GM21381 (cell line): ENCODE measurements at regions not wholly inside any gene's neighbourhood (a gene's known extent, or its start where the extent isn't known, plus 50 kb on each side); places are given as distances from the start of the nearest gene placed in this dataset.

Experiments used
- ATAC-seq: cut with Tn5 transposase; IDR thresholded peaks from one replicate; pipeline ENCODE4 v1.9.1; 2021; ENCODE audit warnings: mild to moderate bottlenecking, moderate library complexity; ENCODE audit not compliant: unreplicated experiment

GRCh38 chr5:91722736-91723467 lies 339.8 kb upstream of the ARRDC3 start:
- no peak for ATAC-seq

GRCh38 chr5:91712718-91713117 lies 329.6 kb upstream of the ARRDC3 start:
- ATAC-seq = no peak

GRCh38 chr5:91707521-91707841 lies 324.4 kb upstream of the ARRDC3 start:
- ATAC-seq = no peak

GRCh38 chr5:91706785-91707520 lies 323.8 kb upstream of the ARRDC3 start:
- ATAC-seq = no peak

GRCh38 chr5:91703128-91703527 lies 320.0 kb upstream of the ARRDC3 start:
- ATAC-seq = no peak

GRCh38 chr5:91699429-91699828 lies 316.3 kb upstream of the ARRDC3 start:
- ATAC-seq = no peak

- no peak for ATAC-seq
These were observed 308.5 kb upstream of the ARRDC3 start for GRCh38 chr5:91691592-91691991.

GRCh38 chr5:91690921-91691320 lies 307.8 kb upstream of the ARRDC3 start:
- ATAC-seq = no peak

GRCh38 chr5:91687430-91687829 lies 304.3 kb upstream of the ARRDC3 start:
- ATAC-seq = no peak

- no peak for ATAC-seq
These were observed 301.5 kb upstream of the ARRDC3 start for GRCh38 chr5:91684625-91685024.

GRCh38 chr5:91670563-91670962 lies 287.4 kb upstream of the ARRDC3 start:
- ATAC-seq = no peak

GRCh38 chr5:91670122-91670521 lies 287.0 kb upstream of the ARRDC3 start:
- ATAC-seq = no peak

- no peak for ATAC-seq
These were observed 285.1 kb upstream of the ARRDC3 start for GRCh38 chr5:91668261-91668660.

- ATAC-seq = no peak
These were observed 269.6 kb upstream of the ARRDC3 start for GRCh38 chr5:91652678-91653077.

- ATAC-seq = no peak
These were observed 268.6 kb upstream of the ARRDC3 start for GRCh38 chr5:91651704-91652103.

GRCh38 chr5:91645347-91645746 lies 262.2 kb upstream of the ARRDC3 start:
- ATAC-seq = no peak

- ATAC-seq = no peak
These were observed 260.7 kb upstream of the ARRDC3 start for GRCh38 chr5:91643797-91644196.

GRCh38 chr5:91642581-91642980 lies 259.5 kb upstream of the ARRDC3 start:
- ATAC-seq = no peak

GRCh38 chr5:91641730-91642350 lies 258.7 kb upstream of the ARRDC3 start:
- ATAC-seq = no peak

- no peak for ATAC-seq
These were observed 256.6 kb upstream of the ARRDC3 start for GRCh38 chr5:91639744-91640143.

GRCh38 chr5:91638010-91638409 lies 254.9 kb upstream of the ARRDC3 start:
- ATAC-seq = no peak
